Nephron (organoid): ENCODE measurements at regions not wholly inside any gene's neighbourhood (a gene's known extent, or its start where the extent isn't known, plus 50 kb on each side); places are given as distances from the start of the nearest gene placed in this dataset.
A peak's percentile ranks its signal among the peaks of the same experiment; 100 is the strongest.

ENCODE experiments used
- H3K27ac Mint-ChIP-seq, 3 experiments: 2 replicates each; pipeline ENCODE4 v1.8.0; 2020; ENCODE audit warnings: mixed read lengths in 3 of 3, mild to moderate bottlenecking in 2 of 3, moderate library complexity in 1 of 3
- H3K27me3 Mint-ChIP-seq: 2 replicates; pipeline ENCODE4 v1.8.0; 2021; ENCODE audit warnings: low read depth, mild to moderate bottlenecking, moderate library complexity, mixed read lengths
- H3K36me3 Mint-ChIP-seq: 2 replicates; pipeline ENCODE4 v1.8.0; 2020; ENCODE audit warnings: low read depth, mixed read lengths
- H3K4me1 Mint-ChIP-seq: 2 replicates; pipeline ENCODE4 v1.8.0; 2020; ENCODE audit warnings: mixed read lengths
- H3K4me3 Mint-ChIP-seq, 3 experiments: 2 replicates each; pipeline ENCODE4 v1.8.0; 2020; ENCODE audit warnings: mild to moderate bottlenecking in 3 of 3, mixed read lengths in 3 of 3, moderate library complexity in 2 of 3
- H3K9me3 Mint-ChIP-seq: 2 replicates; pipeline ENCODE4 v1.8.0; 2020; ENCODE audit warnings: mixed read lengths
- TF ChIP-seq, protein P1 (sequence below), 3 experiments: fragments of 200-600 bp; sonication (generic); IDR thresholded peaks; one replicate each; pipeline ENCODE4 v1.5.0; 2021; ENCODE audit warnings: antibody characterized with exemption in 3 of 3; ENCODE audit not compliant: unreplicated experiment in 3 of 3

DNA sequence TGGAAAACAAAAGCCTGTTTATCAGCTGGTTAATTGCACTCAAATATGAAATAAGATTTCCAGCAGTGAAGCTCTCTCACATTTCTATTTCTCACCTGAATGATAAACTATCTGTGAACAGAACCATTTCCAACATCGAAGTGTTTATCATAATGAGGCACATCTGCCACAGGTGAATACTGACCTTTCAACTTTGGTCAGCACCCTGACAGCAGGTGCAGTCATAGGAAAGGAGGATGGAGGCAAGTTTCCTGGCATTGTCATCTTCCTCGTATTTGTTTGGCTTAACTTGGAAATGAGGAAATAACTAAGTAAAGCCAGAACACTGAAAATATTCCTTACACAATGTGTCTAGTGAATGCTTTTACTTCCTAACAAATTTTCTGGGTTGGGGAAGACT lies 716.4 kb downstream of the NR2F1-AS1 start:
- H3K4me3 Mint-ChIP-seq: no peak overlapping the region
- H3K4me1 Mint-ChIP-seq: no peaks in the 10 kb centered on the region
- H3K27me3 Mint-ChIP-seq: no peaks in the 10 kb centered on the region

DNA sequence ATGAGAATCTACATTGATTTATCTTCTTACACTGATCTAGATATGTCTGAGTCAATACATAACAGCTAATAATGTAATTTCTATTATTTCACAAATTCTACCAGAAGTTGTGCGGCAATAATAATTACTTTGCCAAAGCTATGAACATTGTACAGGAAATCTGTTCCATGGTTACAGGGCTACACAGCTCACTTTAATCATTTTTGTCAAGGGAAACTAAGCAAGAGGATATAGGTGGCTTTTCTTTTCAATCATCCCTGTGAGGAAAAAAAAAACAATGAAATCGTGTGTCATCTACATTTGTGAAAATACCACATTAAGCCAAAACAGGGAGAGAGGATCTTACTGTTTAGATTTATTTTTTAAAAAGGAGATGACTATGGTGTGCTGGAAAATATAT lies 717.4 kb downstream of the NR2F1-AS1 start:
- no peaks in the 10 kb centered on the region for H3K36me3 Mint-ChIP-seq
- peaks cover 3% of the 10 kb centered on the region for H3K9me3 Mint-ChIP-seq
- H3K4me3 Mint-ChIP-seq: no peak overlapping the region
- no peaks in the 10 kb centered on the region for H3K27me3 Mint-ChIP-seq
- TF ChIP-seq, protein P1, sequence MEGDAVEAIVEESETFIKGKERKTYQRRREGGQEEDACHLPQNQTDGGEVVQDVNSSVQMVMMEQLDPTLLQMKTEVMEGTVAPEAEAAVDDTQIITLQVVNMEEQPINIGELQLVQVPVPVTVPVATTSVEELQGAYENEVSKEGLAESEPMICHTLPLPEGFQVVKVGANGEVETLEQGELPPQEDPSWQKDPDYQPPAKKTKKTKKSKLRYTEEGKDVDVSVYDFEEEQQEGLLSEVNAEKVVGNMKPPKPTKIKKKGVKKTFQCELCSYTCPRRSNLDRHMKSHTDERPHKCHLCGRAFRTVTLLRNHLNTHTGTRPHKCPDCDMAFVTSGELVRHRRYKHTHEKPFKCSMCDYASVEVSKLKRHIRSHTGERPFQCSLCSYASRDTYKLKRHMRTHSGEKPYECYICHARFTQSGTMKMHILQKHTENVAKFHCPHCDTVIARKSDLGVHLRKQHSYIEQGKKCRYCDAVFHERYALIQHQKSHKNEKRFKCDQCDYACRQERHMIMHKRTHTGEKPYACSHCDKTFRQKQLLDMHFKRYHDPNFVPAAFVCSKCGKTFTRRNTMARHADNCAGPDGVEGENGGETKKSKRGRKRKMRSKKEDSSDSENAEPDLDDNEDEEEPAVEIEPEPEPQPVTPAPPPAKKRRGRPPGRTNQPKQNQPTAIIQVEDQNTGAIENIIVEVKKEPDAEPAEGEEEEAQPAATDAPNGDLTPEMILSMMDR (IDR thresholded peaks at IDR 0.05; ENCODE audit: unreplicated experiment in 3 of 3): no peak
- H3K27ac Mint-ChIP-seq: no peak overlapping the region
- no peaks in the 10 kb centered on the region for H3K4me1 Mint-ChIP-seq

More for the DNA sequence above, 716.4 kb downstream of the NR2F1-AS1 start:
- peaks cover under 1% of the 10 kb centered on the region for H3K9me3 Mint-ChIP-seq
- H3K36me3 Mint-ChIP-seq: peaks cover under 1% of the 10 kb centered on the region
- TF ChIP-seq, protein P1 (IDR thresholded peaks at IDR 0.05; ENCODE audit: unreplicated experiment in 3 of 3): no peak
- H3K27ac Mint-ChIP-seq: no peak overlapping the region

DNA sequence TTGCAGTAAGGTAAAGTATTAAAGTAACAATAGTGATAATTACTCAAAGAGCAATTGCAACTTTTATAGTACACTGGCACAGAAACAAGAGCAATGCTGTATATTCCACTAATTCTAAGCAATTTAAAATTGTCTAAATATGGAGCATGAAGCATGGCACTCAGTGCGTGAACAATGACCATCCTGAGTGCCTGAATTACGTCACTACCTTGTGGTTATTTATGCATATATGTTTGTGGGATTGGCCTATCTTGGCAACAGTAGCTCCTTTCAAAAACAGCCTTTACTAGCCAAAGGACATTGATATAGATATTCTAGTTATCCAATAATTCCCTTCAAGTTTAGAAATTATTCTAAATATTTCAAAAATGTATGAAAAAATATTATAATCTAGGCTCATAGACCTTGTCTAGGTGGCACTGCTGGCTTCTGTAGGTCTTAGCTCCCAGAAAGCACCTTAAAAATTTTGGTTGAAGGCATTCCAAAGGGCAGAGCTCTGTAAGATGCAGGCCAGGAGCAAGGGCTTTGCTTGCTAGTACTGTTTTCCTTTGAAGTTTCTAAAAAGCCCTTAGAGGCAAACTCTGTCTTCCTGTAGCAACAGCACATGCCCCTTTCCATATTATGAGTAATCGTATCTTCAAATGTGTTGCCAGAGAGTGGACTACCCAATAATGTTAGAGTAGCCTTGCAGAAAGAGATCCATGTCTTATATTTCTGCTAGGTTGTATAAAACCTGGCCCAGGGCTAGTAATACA lies 719.3 kb downstream of the NR2F1-AS1 start:
- no peak overlapping the region for H3K4me3 Mint-ChIP-seq
- H3K36me3 Mint-ChIP-seq: no peaks in the 10 kb centered on the region
- no peaks in the 10 kb centered on the region for H3K27me3 Mint-ChIP-seq
- no peaks in the 10 kb centered on the region for H3K4me1 Mint-ChIP-seq
- TF ChIP-seq, protein P1 (IDR thresholded peaks at IDR 0.05; ENCODE audit: unreplicated experiment in 3 of 3): no peak
- H3K27ac Mint-ChIP-seq: no peak overlapping the region
- peaks cover 3% of the 10 kb centered on the region for H3K9me3 Mint-ChIP-seq

GRCh38 chr5:92860061-92860460 lies 721.0 kb downstream of the NR2F1-AS1 start:
- Mint-ChIP-seq H3K4me1 (no peaks in the 10 kb centered on the region), H3K27me3 (no peaks in the 10 kb centered on the region), H3K9me3 (peaks cover 3% of the 10 kb centered on the region), H3K36me3 (no peaks in the 10 kb centered on the region), H3K4me3 (no peak overlapping the region), H3K27ac (no peak overlapping the region)
- TF ChIP-seq, protein P1 (IDR thresholded peaks at IDR 0.05; ENCODE audit: unreplicated experiment in 3 of 3): no peak

GRCh38 chr5:92852219-92852618 lies 728.8 kb downstream of the NR2F1-AS1 start:
- Mint-ChIP-seq H3K27me3 (no peaks in the 10 kb centered on the region), H3K9me3 (no peaks in the 10 kb centered on the region), H3K4me3 (no peak overlapping the region), H3K4me1 (peaks cover 22% of the 10 kb centered on the region), H3K36me3 (no peaks in the 10 kb centered on the region), H3K27ac (no peak overlapping the region)
- TF ChIP-seq, protein P1 (IDR thresholded peaks at IDR 0.05; ENCODE audit: unreplicated experiment in 3 of 3): no peak

GRCh38 chr5:92850886-92851285 lies 730.1 kb downstream of the NR2F1-AS1 start:
- Mint-ChIP-seq H3K27me3 (no peaks in the 10 kb centered on the region), H3K27ac (peak overlapping the region in 2 of 3 experiments; percentile 56 to 67), H3K4me3 (no peak overlapping the region), H3K9me3 (no peaks in the 10 kb centered on the region), H3K36me3 (no peaks in the 10 kb centered on the region), H3K4me1 (peaks cover 22% of the 10 kb centered on the region)
- TF ChIP-seq, protein P1 (IDR thresholded peaks at IDR 0.05; ENCODE audit: unreplicated experiment in 3 of 3): no peak
